NCI-H1694 treated with DMSO at 0.1 percent for 48 hours (cell line): ENCODE measurements at regions not wholly inside any gene's neighbourhood (a gene's known extent, or its start where the extent isn't known, plus 50 kb on each side); places are given as distances from the start of the nearest gene placed in this dataset.
"Not testable (repeated sequence)": the region's sequence is repeated elsewhere in the genome, so short reads cannot be mapped to it uniquely, and the experiment has no call there.

Source experiments
- DNase-seq: peaks from one replicate; lab custom pipeline; 2025; lab: John Stamatoyannopoulos, UW

GRCh38 chr6:6946206-6947155 is 161.3 kb upstream of the RREB1 start:
- no peak for DNase-seq

- DNase-seq: no peak
Measured at GRCh38 chr6:6950373-6951145, 157.2 kb upstream of the RREB1 start.

- no peak for DNase-seq
Measured at GRCh38 chr6:6951355-6951754, 156.4 kb upstream of the RREB1 start.

GRCh38 chr6:6952484-6952883 is 155.3 kb upstream of the RREB1 start:
- DNase-seq: no peak

- not testable (repeated sequence) for DNase-seq
Measured at GRCh38 chr6:6952927-6953326, 154.8 kb upstream of the RREB1 start.

DNA sequence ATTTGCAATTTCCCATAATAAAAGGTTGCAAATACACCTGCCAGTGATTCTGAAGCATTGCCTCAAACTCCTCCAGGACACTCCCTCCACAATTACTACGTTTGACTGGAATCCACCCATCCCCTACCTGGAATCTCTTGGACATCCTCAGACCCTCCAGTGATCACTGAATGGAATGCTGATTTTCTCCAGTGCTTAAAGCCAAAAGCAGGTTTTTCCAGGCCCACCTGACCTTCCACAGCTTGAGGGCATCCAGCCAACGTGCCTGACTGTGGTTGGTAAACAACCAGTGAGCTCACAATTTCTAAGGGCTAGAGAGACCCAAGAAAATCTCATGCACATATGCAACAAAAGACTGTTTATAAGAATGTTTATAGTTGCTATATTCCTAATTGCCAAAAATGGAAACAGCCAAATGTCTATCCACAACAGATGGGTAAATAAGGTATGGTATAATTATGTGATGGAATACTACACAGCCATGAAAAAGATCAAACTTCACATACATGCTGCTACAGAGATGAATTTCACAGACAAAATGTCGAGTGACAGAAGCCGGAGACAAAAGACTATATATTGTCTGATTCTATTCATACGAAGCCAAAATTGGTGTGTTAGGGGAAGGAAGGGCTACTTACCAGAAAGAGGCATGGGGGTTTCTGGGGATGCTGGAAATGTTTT is 147.1 kb upstream of the RREB1 start:
- no peak for DNase-seq

DNA sequence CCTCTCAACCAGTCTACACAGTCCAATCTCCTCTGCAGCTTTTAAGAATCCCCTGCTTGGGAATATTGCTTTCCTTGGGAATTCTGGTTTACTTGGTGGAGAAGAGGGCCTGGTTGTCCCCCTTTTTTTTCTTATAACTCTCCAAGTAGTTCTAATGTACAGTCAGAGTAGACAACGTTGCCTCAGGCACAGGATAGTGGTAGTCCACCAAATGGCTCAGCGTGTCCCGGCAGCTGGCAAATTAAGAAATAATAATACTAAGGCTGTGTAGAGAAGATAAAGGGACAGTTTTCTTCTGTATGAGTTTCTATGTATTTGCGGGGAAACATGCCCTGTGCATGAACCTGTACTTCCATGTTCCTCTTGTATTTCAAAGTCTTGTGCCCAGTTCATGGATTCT is 145.7 kb upstream of the RREB1 start:
- DNase-seq: no peak

GRCh38 chr6:6962699-6963098 is 145.1 kb upstream of the RREB1 start:
- DNase-seq: no peak

GRCh38 chr6:6963390-6963789 is 144.4 kb upstream of the RREB1 start:
- DNase-seq: not testable (repeated sequence)

- no peak for DNase-seq
Measured at GRCh38 chr6:6964675-6965074, 143.1 kb upstream of the RREB1 start.

DNA sequence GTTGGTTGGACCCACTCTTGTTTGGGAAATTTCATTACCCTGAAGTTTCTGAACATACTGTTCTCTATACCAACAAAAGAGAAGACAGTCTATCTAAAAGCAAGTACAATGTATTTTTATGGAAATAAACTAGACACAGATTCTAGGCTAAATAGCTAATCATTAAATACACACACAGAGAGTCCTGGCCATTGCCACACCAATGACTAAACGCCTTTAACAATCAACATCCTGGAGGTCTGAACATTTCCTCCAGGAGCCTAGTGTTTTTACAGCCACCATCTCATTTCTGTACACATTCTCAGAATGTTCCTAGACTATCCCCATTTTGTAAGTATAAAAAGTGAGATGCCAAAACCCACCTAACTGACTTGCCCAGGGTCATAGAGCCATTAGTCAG is 141.6 kb upstream of the RREB1 start:
- no peak for DNase-seq

DNA sequence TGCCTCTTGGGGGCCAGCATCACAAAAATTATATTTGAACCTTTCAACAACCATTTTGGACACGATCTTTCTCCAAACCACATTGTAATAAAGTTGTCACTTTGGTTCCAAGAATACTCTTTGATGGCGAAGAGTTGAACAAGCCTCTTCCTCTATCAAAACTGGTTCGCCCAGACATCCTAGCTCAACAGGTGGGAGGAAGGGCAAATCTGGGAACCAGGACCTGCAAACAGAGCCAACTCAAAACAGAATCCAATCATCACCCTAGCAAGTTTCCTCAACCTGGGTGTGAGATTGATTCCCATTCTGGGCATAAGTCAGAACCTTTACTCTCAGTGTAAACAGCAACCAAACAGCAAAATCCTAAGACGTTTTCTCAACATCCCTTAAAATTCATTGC is 141.2 kb upstream of the RREB1 start:
- no peak for DNase-seq

DNA sequence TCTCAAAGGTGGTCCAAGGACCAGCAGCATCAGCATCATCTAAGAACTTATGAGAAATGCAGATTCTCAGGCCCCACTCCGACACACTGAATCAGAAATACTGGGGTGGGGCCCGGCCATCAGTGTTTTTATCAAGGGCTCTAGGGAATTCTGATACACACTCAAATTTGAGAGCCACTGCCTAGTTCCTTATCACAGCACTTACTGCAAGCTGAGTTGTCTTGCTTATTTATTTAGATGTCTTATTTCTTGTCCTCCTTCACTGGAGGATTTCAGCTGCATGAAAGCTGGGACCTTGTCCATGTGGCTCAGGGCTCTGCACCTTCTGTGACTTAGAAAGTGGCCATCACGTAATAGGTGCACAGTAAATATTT is 139.4 kb upstream of the RREB1 start:
- no peak for DNase-seq

- DNase-seq: no peak
Measured at GRCh38 chr6:6968731-6969552, 138.8 kb upstream of the RREB1 start.

- DNase-seq: no peak
Measured at GRCh38 chr6:6969761-6970223, 138.0 kb upstream of the RREB1 start.

DNA sequence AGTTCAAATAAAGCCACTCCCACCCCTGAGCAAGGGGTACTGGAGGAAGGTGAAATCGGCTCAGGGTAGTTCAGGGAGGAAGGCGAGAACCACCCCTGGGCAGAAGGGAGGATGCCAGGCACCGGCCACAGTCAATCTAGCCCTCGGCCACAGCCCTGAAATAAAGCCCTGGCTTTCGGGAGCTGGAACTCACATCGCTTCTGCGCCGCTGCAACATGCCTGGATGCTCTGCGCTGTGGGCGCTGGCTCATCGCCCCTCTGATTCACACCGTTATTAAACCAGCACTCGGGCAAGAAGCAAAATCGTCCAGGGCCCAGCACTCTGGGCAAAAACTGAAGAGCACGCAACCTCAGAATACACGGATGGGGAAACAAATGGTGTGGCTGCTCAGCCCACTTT is 136.9 kb upstream of the RREB1 start:
- DNase-seq: no peak

GRCh38 chr6:6971369-6971768 is 136.4 kb upstream of the RREB1 start:
- DNase-seq: no peak

DNA sequence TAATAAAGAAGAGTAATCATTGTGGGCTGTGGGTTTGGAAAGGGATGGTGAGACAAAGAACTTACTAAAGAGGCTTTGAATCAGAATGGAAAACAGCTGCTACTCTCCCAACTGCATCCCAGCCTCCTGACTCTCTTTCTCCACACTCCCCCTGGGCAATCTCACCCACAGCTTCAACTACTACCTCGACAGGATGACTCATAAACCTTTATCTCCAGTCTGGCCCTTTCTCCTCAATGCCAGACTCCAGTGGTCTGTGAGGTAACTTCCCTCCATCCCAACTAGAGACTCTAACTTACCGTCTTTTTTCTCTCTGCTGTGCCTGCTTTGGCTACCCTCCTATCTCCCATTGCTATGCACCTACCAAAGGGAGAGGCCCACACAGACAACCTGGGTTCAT is 135.3 kb upstream of the RREB1 start:
- DNase-seq: no peak

- DNase-seq: no peak
Measured at GRCh38 chr6:6973721-6974120, 134.0 kb upstream of the RREB1 start.

DNA sequence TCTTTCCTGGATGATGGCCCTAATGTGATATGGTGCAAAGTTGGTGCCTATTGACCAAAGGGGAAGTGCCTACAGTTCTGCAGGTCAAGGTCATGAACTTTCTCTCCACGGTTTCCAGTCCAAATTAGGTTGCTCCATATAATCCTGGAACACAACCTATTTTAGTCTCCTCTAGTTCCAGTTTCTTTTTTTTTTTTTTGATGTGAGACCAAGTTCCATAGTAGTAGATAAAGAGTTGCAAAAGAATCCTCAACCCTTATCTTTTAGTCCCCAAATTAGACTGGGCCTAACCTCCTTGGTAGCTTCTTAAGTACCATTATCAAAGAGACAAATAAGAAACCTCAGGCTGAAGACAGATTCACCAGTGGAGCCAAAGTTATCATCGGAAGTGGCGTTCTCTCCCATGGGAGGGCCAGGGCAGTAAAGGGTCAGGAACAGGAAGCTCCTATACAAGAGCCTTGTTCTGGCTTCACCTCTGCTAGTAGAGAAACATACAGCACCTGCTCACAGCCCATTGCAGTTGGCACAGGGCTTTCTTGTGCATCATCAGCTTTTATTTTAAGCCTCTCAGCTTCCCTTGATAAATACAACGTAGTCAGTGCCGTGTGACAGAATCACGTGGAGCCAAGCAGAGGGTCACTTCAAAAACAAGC is 132.2 kb upstream of the RREB1 start:
- no peak for DNase-seq

- no peak for DNase-seq
Measured at GRCh38 chr6:6976193-6976592, 131.6 kb upstream of the RREB1 start.
